ENCODE measurements at regions not wholly inside any gene's neighbourhood (a gene's known extent, or its start where the extent isn't known, plus 50 kb on each side); places are given as distances from the start of the nearest gene placed in this dataset.

DNA sequence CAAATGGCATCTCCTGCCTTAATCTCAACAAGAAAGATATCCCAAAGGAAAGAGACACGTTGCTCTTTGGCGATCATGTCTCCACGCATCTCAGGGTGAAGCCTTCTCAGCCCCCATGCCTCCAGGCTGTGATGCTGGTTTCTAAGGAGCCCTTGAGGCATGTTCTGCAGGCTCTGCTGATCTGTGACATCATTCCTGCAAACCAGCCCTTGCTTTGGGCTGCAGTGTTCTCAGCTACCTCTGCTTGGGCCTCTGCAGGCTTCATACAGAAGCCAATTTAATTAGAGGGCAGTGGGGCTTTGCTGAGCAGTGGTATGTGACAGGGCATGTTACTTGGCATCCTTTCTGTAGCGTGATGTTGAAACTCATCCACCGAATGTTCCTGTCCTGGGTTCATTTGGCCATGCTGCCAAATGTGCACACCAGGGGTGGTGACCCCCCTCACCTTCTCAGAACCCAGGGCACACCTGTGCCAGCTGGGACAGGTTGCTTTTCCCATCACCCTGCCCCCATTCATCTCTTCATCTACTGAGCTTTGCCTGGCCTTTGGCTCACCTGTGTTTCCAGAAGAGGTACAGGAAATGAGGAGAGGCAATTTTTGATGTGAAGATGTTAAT, 230.9 kb downstream of the TEX29 start:
- intact Hi-C loops (cut with micrococcal nuclease; ENCODE audit: unreplicated experiment): no loop called here
- Histone ChIP-seq H3K79me2 (ENCODE audit: insufficient read depth, low read depth, low read length) (no peaks in the 10 kb centered on the region), H3K4me3 (ENCODE audit: low read depth, low read length, poor library complexity, severe bottlenecking) (no peak overlapping the region), H3K4me2 (ENCODE audit: low read length) (no peak overlapping the region), H3K9me3 (ENCODE audit: low read length) (no peaks in the 10 kb centered on the region), H2AFZ (ENCODE audit: low read length) (no peak overlapping the region), H4K20me1 (ENCODE audit: insufficient read depth, low read length) (no peaks in the 10 kb centered on the region), H3K27ac (ENCODE audit: low read depth, low read length, poor library complexity, severe bottlenecking) (no peak overlapping the region), H3K4me1 (ENCODE audit: insufficient read depth, low read length, poor library complexity, severe bottlenecking) (no peaks in the 10 kb centered on the region), H3K9me2 (ENCODE audit: insufficient read depth, low read length) (no peaks in the 10 kb centered on the region), H3K36me3 (ENCODE audit: insufficient read depth, low read length) (no peaks in the 10 kb centered on the region)
- ChIA-PET POLR2A (no interaction called here), CTCF (ENCODE audit: unreplicated experiment) (no interaction called here)
- TF ChIP-seq EZH2phosphoT487 (IDR thresholded peaks at IDR 0.05; ENCODE audit: borderline replicate concordance, low read depth, low read length) (no peak), CTCF (conservative IDR thresholded peaks at IDR 0.05; ENCODE audit: low read length) (no peak)
- no peak for DNase-seq (ENCODE audit: low spot score)
- BruUV-seq (replicated peaks): no TSS peak

- Histone ChIP-seq H3K79me2 (ENCODE audit: insufficient read depth, low read depth, low read length) (no peaks in the 10 kb centered on the region), H3K4me1 (ENCODE audit: insufficient read depth, low read length, poor library complexity, severe bottlenecking) (no peaks in the 10 kb centered on the region), H4K20me1 (ENCODE audit: insufficient read depth, low read length) (no peaks in the 10 kb centered on the region), H3K4me3 (ENCODE audit: low read depth, low read length, poor library complexity, severe bottlenecking) (no peak overlapping the region), H3K9me2 (ENCODE audit: insufficient read depth, low read length) (no peaks in the 10 kb centered on the region), H3K36me3 (ENCODE audit: insufficient read depth, low read length) (no peaks in the 10 kb centered on the region), H3K27ac (ENCODE audit: low read depth, low read length, poor library complexity, severe bottlenecking) (no peak overlapping the region), H3K9me3 (ENCODE audit: low read length) (no peaks in the 10 kb centered on the region), H2AFZ (ENCODE audit: low read length) (no peak overlapping the region), H3K4me2 (ENCODE audit: low read length) (no peak overlapping the region)
- no peak for DNase-seq (ENCODE audit: low spot score)
- intact Hi-C loops (cut with micrococcal nuclease; ENCODE audit: unreplicated experiment): no loop called here
- CTCF ChIA-PET (ENCODE audit: unreplicated experiment): no interaction called here
- no TSS peak for BruUV-seq (replicated peaks)
- POLR2A ChIA-PET: no interaction called here
- TF ChIP-seq CTCF (conservative IDR thresholded peaks at IDR 0.05; ENCODE audit: low read length): no peak
- TF ChIP-seq EZH2phosphoT487 (IDR thresholded peaks at IDR 0.05; ENCODE audit: borderline replicate concordance, low read depth, low read length): no peak
Measured at GRCh38 chr13:111552891-111553655, 232.6 kb downstream of the TEX29 start.
